Colonic mucosa (tissue), 4 donors: ENCODE measurements at regions not wholly inside any gene's neighbourhood (a gene's known extent, or its start where the extent isn't known, plus 50 kb on each side); places are given as distances from the start of the nearest gene placed in this dataset.

Source experiments
- DNase-seq: peaks from one replicate; pipeline ENCODE4 v3.0.0-alpha.2; 2020
- H3K27ac ChIP-seq: fragments of 200-600 bp; one replicate; pipeline ENCODE4 v1.8.0; 2021
- H3K27me3 ChIP-seq: fragments of 200-600 bp; one replicate; pipeline ENCODE4 v1.8.0; 2021
- H3K36me3 ChIP-seq: fragments of 200-600 bp; one replicate; pipeline ENCODE4 v1.8.0; 2021
- H3K4me1 ChIP-seq: fragments of 200-600 bp; one replicate; pipeline ENCODE4 v1.8.0; 2021; ENCODE audit warnings: mild to moderate bottlenecking
- H3K4me3 ChIP-seq: fragments of 200-600 bp; one replicate; pipeline ENCODE4 v1.8.0; 2021
- H3K9ac ChIP-seq, 2 donors: one replicate each; pipeline ENCODE4 v1.7.0; 2013; ENCODE audit warnings: control low read depth in 2 of 2, low read depth in 2 of 2, low read length in 2 of 2
- H3K9me3 ChIP-seq: fragments of 200-600 bp; one replicate; pipeline ENCODE4 v1.8.0; 2021
- intact Hi-C: fragments of 100-400 bp; cut with DNase I; formaldehyde crosslinking; loops from one replicate; pipeline ENCODE4 v1.14.1; 2022
- TF ChIP-seq, protein P1 (sequence below): fragments of 200-600 bp; IDR thresholded peaks from one replicate; pipeline ENCODE4 v1.8.0; 2022; ENCODE audit warnings: antibody characterized with exemption, mild to moderate bottlenecking
- donor health status: healthy.
- donor health status: DM: no; HTN: no; CAD: no.
- donor health status: DM: no; HTN: no; CAD: no.

DNA sequence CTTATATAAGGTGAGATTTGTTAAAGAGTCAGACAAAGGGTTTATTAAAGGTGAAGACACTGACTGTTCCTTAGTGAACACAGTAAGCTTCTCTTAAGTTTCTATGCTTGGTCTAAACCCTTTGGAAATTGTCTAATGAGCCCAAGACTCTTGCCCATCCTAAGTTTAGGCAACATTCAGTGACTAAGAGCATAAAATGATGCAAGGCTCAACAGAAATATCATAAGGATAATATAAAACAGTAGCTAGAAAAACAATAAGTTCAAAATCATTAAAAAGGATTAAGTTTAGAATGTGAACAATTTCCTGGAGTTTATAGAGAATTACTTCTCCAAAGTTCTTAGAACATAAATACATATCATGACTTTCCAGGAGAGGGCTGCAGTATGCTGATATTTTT, 108.9 kb upstream of the PDC start:
- DNase-seq: no peak
- H3K9ac ChIP-seq: no peak overlapping the region
- no peaks in the 10 kb centered on the region for H3K9me3 ChIP-seq
- no peaks in the 10 kb centered on the region for H3K27me3 ChIP-seq
- no peaks in the 10 kb centered on the region for H3K4me1 ChIP-seq
- H3K4me3 ChIP-seq: no peak overlapping the region
- no peaks in the 10 kb centered on the region for H3K36me3 ChIP-seq
- intact Hi-C loops: no loop called here
- TF ChIP-seq, protein P1, sequence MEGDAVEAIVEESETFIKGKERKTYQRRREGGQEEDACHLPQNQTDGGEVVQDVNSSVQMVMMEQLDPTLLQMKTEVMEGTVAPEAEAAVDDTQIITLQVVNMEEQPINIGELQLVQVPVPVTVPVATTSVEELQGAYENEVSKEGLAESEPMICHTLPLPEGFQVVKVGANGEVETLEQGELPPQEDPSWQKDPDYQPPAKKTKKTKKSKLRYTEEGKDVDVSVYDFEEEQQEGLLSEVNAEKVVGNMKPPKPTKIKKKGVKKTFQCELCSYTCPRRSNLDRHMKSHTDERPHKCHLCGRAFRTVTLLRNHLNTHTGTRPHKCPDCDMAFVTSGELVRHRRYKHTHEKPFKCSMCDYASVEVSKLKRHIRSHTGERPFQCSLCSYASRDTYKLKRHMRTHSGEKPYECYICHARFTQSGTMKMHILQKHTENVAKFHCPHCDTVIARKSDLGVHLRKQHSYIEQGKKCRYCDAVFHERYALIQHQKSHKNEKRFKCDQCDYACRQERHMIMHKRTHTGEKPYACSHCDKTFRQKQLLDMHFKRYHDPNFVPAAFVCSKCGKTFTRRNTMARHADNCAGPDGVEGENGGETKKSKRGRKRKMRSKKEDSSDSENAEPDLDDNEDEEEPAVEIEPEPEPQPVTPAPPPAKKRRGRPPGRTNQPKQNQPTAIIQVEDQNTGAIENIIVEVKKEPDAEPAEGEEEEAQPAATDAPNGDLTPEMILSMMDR: no peak
- no peak overlapping the region for H3K27ac ChIP-seq

DNA sequence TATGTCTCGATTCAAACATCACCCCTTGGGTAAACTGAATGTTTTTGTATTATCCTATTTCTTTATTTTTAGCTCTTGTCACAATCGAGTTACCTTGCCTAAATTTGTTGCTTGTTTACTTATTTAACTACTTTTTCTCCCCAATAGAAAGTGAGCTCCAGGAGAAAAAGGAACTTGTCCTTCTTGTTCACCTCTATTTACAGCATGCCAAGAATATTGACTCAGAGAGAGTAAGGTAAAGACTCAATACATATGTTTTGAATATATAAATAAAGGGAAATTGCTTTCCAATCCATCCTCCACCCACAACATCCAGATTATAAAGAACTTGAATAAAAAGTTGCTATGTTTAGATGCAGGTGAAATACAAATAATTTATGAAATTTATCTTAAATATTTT, 107.3 kb upstream of the PDC start:
- Histone ChIP-seq H3K27me3 (no peaks in the 10 kb centered on the region), H3K9ac (no peak overlapping the region), H3K4me1 (no peaks in the 10 kb centered on the region), H3K27ac (no peak overlapping the region), H3K36me3 (no peaks in the 10 kb centered on the region), H3K4me3 (no peak overlapping the region), H3K9me3 (no peaks in the 10 kb centered on the region)
- DNase-seq: no peak
- TF ChIP-seq, protein P1: no peak
- intact Hi-C loops: no loop called here

DNA sequence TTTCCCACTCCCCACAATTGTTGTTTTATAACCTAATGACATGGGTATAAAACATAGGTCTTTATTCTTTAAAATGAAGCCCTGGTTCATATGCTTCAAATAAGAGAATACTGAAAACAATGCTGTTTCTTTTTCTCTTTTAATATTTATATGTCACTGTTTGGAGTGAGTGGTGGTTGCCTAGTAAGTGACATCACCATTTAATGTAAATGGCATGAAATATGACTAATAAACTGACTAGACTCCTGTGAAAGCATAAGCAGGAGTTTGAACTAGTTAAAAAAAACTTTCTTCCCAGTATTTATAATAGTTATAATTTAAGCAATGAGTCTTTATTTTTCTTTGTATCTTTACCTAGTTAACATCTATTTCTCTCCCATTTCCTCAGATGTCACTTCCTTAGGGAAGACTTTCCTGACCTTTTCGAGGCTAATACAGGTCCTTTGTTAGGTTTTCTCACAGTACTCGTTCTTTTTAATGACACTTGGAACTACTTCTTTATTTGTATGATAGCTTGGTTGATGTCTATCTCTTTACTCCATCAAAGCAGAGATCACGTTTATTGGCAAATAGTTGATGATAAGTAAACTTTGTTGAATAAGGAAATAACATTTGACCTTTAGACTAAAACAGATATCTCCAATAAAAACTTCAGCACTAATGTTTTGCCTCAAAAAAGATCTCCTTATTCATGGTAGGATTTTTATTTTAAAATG, 105.4 kb upstream of the PDC start:
- no peaks in the 10 kb centered on the region for H3K4me1 ChIP-seq
- no peak overlapping the region for H3K9ac ChIP-seq
- no peaks in the 10 kb centered on the region for H3K36me3 ChIP-seq
- intact Hi-C loops: no loop called here
- H3K27ac ChIP-seq: no peak overlapping the region
- H3K27me3 ChIP-seq: no peaks in the 10 kb centered on the region
- TF ChIP-seq, protein P1: no peak
- H3K9me3 ChIP-seq: no peaks in the 10 kb centered on the region
- no peak for DNase-seq
- no peak overlapping the region for H3K4me3 ChIP-seq

DNA sequence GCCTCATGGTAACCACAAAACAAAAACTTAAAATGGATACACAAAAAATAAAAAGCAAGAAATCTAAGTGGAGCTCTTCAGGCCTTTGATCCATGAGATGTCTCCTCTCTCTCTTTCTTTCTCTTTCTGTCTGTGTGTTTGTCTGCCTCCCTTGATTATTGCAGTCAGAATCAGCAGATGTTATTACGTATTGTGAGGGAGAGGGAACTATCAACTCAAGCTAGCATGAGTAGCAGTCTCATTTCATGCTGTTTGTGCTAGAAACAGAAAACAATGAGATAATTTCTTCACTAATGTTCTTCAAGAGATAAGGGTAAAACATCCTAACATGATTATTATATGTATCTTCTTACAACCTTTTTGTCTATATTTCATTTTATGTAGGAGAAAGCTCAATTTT, 103.7 kb upstream of the PDC start:
- Histone ChIP-seq H3K36me3 (no peaks in the 10 kb centered on the region), H3K4me3 (no peak overlapping the region), H3K4me1 (no peaks in the 10 kb centered on the region), H3K9ac (no peak overlapping the region), H3K9me3 (no peaks in the 10 kb centered on the region), H3K27me3 (no peaks in the 10 kb centered on the region), H3K27ac (no peak overlapping the region)
- no peak for DNase-seq
- intact Hi-C loops: no loop called here
- TF ChIP-seq, protein P1: no peak

DNA sequence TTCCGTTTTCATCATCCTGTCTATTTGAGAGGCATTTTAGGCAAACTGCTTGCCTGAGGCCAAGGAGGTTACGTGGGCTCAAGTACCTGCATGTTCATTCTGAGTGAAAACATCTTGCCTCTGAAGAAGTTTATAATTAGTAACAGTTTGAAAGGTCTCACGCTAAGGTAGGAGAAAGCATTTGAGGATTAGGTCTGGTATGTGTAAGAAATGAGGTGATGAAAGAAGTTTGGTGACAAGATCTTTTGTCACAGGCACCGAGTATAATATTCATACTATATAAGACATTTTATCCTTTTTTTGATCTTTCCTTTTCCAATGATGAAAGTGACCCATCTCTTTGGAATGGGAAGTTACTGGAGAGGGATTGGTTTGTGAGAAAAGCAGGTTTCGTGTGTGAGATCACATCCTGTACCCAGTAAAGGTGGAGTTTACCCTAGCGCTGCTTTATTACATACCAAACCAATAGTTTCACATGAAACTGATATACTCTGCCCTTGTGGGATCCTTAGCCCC, 98.7 kb upstream of the PDC start:
- Histone ChIP-seq H3K9me3 (no peaks in the 10 kb centered on the region), H3K4me1 (no peaks in the 10 kb centered on the region), H3K4me3 (no peak overlapping the region), H3K27ac (no peak overlapping the region), H3K27me3 (no peaks in the 10 kb centered on the region), H3K9ac (no peak overlapping the region), H3K36me3 (no peaks in the 10 kb centered on the region)
- TF ChIP-seq, protein P1: no peak
- intact Hi-C loops: no loop called here
- DNase-seq: no peak
